Neuronal stem cell (in vitro differentiated cells): ENCODE measurements at regions not wholly inside any gene's neighbourhood (a gene's known extent, or its start where the extent isn't known, plus 50 kb on each side); places are given as distances from the start of the nearest gene placed in this dataset.
"Not testable (repeated sequence)": the region's sequence is repeated elsewhere in the genome, so short reads cannot be mapped to it uniquely, and the experiment has no call there.

ENCODE experiments used
- DNase-seq: peaks from one replicate; pipeline ENCODE4 v3.0.0-alpha.2; 2013; ENCODE audit warnings: low spot score
- H2AFZ ChIP-seq: one replicate; pipeline ENCODE4 v1.6.1; 2013; ENCODE audit warnings: mild to moderate bottlenecking, low read length, inconsistent platforms
- H2AK5ac ChIP-seq: 2 replicates; pipeline ENCODE4 v1.6.1; 2013; ENCODE audit warnings: low read depth, mild to moderate bottlenecking, inconsistent platforms, low read length, moderate library complexity, mixed read lengths
- H2BK120ac ChIP-seq: 2 replicates; pipeline ENCODE4 v1.6.1; 2013; ENCODE audit warnings: low read depth, mild to moderate bottlenecking, inconsistent platforms, low read length, moderate library complexity, mixed read lengths
- H2BK12ac ChIP-seq: one replicate; pipeline ENCODE4 v1.6.1; 2013; ENCODE audit warnings: low read length, inconsistent platforms
- H2BK15ac ChIP-seq: 2 replicates; pipeline ENCODE4 v1.6.1; 2013; ENCODE audit warnings: mild to moderate bottlenecking, low read length, inconsistent platforms, mixed read lengths
- H2BK5ac ChIP-seq: one replicate; pipeline ENCODE4 v1.6.1; 2013; ENCODE audit warnings: inconsistent platforms, mild to moderate bottlenecking, low read length, moderate library complexity
- H3K14ac ChIP-seq: one replicate; pipeline ENCODE4 v1.6.1; 2013; ENCODE audit warnings: low read length, inconsistent platforms
- H3K18ac ChIP-seq: 2 replicates; pipeline ENCODE4 v1.6.1; 2013; ENCODE audit warnings: low read length, inconsistent platforms
- H3K23ac ChIP-seq: 2 replicates; pipeline ENCODE4 v1.6.1; 2013; ENCODE audit warnings: low read depth, mild to moderate bottlenecking, mixed read lengths, low read length, inconsistent platforms; ENCODE audit not compliant: poor library complexity
- H3K27ac ChIP-seq: replicated peaks from 3 replicates; pipeline ENCODE4 v1.5.1; 2013; ENCODE audit warnings: low read length, inconsistent platforms
- H3K27me3 ChIP-seq, 3 experiments: 2 replicates each; pipeline ENCODE4 v1.6.1; 2013; ENCODE audit warnings: low read length in 3 of 3, mild to moderate bottlenecking in 2 of 3, inconsistent platforms in 1 of 3, low read depth in 1 of 3, mixed read lengths in 1 of 3, moderate library complexity in 1 of 3; ENCODE audit not compliant: control insufficient read depth in 3 of 3, insufficient read depth in 3 of 3
- H3K36me3 ChIP-seq, 2 donors: replicated peaks in 1 of 2; 2 replicates each; pipeline ENCODE4 v1.6.1; 2013; ENCODE audit warnings: low read length in 2 of 2; ENCODE audit not compliant: control insufficient read depth in 2 of 2, insufficient read depth in 2 of 2
- H3K4ac ChIP-seq: 2 replicates; pipeline ENCODE4 v1.6.1; 2013; ENCODE audit warnings: inconsistent platforms, mild to moderate bottlenecking, low read length, moderate library complexity
- H3K4me1 ChIP-seq, 2 donors: 1 replicate in 1 of 2; 2 replicates in 1 of 2; pipeline ENCODE4 v1.6.1; 2013; ENCODE audit warnings: low read length in 2 of 2, low read depth in 1 of 2; ENCODE audit not compliant: control insufficient read depth in 2 of 2, insufficient read depth in 1 of 2
- H3K4me2 ChIP-seq: one replicate; pipeline ENCODE4 v1.6.1; 2013; ENCODE audit warnings: mild to moderate bottlenecking, low read length, inconsistent platforms; ENCODE audit not compliant: insufficient read depth, poor library complexity, severe bottlenecking
- H3K4me3 ChIP-seq, 2 donors: 2 replicates each; pipeline ENCODE4 v1.5.1; 2013; ENCODE audit warnings: low read length in 2 of 2, mild to moderate bottlenecking in 2 of 2, inconsistent platforms in 1 of 2, moderate library complexity in 1 of 2
- H3K79me1 ChIP-seq: one replicate; pipeline ENCODE4 v1.6.1; 2013; ENCODE audit warnings: low read depth, mild to moderate bottlenecking, inconsistent platforms, low read length, moderate library complexity
- H3K9ac ChIP-seq: one replicate; pipeline ENCODE4 v1.6.1; 2013; ENCODE audit warnings: mild to moderate bottlenecking, low read depth, low read length, inconsistent platforms; ENCODE audit not compliant: poor library complexity
- H3K9me3 ChIP-seq, 2 donors: replicated peaks in 1 of 2; 2 replicates each; pipeline versions ENCODE3 to v1.6.1; 2013; ENCODE audit warnings: low read length in 2 of 2, mild to moderate bottlenecking in 2 of 2, inconsistent platforms in 1 of 2, low read depth in 1 of 2, mixed read lengths in 1 of 2, moderate library complexity in 1 of 2; ENCODE audit not compliant: control insufficient read depth in 2 of 2, insufficient read depth in 1 of 2
- H4K8ac ChIP-seq: one replicate; pipeline ENCODE4 v1.6.1; 2013; ENCODE audit warnings: low read depth, mild to moderate bottlenecking, inconsistent platforms, low read length, moderate library complexity
- H4K91ac ChIP-seq: one replicate; pipeline ENCODE4 v1.6.1; 2013; ENCODE audit warnings: low read length, low read depth, mild to moderate bottlenecking, inconsistent platforms; ENCODE audit not compliant: poor library complexity
- WGBS, 2 donors: extraction: QIAGEN DNeasy Blood & Tissue Kit; methylation state at CpG; one replicate each; pipeline ENCODE4 v1.1.7; 2013; ENCODE audit warnings: missing lambda C conversion rate in 2 of 2, mixed read lengths in 1 of 2; ENCODE audit not compliant: insufficient read length in 2 of 2, insufficient replicate concordance in 1 of 2; ENCODE audit errors: extremely low coverage in 2 of 2; 5-methylcytosine and 5-hydroxymethylcytosine counted together

DNA sequence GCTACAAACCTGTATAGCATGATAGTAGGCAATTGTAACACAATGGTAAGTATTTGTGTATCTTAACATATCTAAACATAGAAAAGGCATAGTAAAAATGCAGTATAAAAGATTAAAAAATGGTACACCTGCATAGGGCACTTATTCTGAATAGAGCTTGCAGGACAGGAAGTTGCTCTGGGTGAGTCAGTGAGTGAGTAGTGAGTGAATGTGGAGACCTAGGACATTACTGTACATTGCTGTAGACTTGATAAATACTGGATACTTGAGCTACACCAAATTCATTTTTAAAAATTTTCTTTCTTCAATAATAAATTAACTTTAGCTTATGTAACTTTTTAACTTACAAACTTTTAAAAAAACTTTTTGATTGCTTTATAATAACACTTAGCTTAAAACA is 68.2 kb upstream of the MAML3 start:
- no peak overlapping the region for H3K4me3 ChIP-seq
- no peaks in the 10 kb centered on the region for H3K79me1 ChIP-seq
- H3K4ac ChIP-seq, result no peak overlapping the region
- no peak overlapping the region for H3K23ac ChIP-seq
- H3K14ac ChIP-seq, result no peak overlapping the region
- no peak overlapping the region for H3K18ac ChIP-seq
- peaks cover 3 to 13% of the 10 kb centered on the region in 2 donors for H3K4me1 ChIP-seq
- H3K9ac ChIP-seq, result no peak overlapping the region
- H2BK12ac ChIP-seq, result no peak overlapping the region
- H3K9me3 ChIP-seq, result no peaks in the 10 kb centered on the region
- H2BK5ac ChIP-seq, result no peak overlapping the region
- H2BK15ac ChIP-seq, result no peak overlapping the region
- no peaks in the 10 kb centered on the region for H3K36me3 ChIP-seq
- no peak overlapping the region for H4K8ac ChIP-seq
- no peak overlapping the region for H2BK120ac ChIP-seq
- H3K4me2 ChIP-seq, result no peak overlapping the region
- H3K27ac ChIP-seq, result no peak overlapping the region
- no peak overlapping the region for H2AFZ ChIP-seq
- H3K27me3 ChIP-seq, result no peaks in the 10 kb centered on the region
- H4K91ac ChIP-seq, result no peak overlapping the region
- H2AK5ac ChIP-seq, result no peak overlapping the region
- DNase-seq, result no peak

DNA sequence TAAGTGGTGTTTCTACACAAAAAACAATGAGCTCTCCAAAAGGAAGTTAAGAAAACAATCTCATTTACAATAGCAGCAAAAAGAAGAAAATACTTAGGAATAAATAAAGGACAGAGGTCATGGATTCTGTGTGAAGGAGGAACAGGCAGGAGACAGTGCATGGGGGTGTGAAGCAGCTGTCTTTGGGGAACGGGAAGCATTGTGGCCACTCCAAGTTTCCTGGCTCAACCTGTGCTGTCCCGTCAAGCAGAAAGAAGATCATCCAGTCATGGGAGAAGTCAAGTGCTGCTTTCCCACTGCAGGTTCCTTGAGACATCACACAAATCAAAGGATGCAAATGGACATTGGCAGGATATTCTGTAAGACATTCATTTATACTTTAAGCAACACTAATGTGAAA is 66.1 kb upstream of the MAML3 start:
- Histone ChIP-seq H4K8ac (no peak overlapping the region), H3K14ac (no peak overlapping the region), H3K79me1 (no peaks in the 10 kb centered on the region), H3K27me3 (no peaks in the 10 kb centered on the region), H3K36me3 (no peaks in the 10 kb centered on the region), H2AK5ac (no peak overlapping the region), H2BK15ac (no peak overlapping the region), H4K91ac (no peak overlapping the region), H3K18ac (no peak overlapping the region), H2BK120ac (no peak overlapping the region), H3K23ac (no peak overlapping the region), H3K4me3 (no peak overlapping the region), H3K4ac (no peak overlapping the region), H2BK12ac (no peak overlapping the region), H3K4me2 (no peak overlapping the region), H3K4me1 (peaks cover 3 to 13% of the 10 kb centered on the region in 2 donors), H2AFZ (no peak overlapping the region), H3K9me3 (no peaks in the 10 kb centered on the region), H2BK5ac (no peak overlapping the region), H3K27ac (no peak overlapping the region), H3K9ac (no peak overlapping the region)
- WGBS, 2 donors, result no CpG with 5 or more reads among the region's 2 CpGs
- no peak for DNase-seq

DNA sequence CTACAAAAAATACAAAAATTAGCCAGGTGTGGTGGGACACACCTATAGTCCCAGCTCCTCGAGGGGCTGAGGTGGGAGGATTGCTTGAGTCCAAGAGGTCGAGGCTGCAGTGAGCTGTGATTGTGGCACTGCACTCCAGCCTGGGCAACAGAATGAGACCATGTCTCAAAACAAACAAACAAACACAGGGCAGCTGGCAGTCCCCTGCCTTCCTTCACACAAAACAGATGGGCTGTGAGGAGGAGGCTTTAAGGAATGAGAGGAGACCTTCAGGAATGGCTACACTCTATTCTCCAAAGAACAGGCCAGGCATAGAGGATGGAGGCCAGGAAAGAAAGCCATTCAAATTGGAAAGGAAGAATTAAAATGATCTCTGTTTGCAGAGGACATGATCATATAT is 65.6 kb upstream of the MAML3 start:
- no peak overlapping the region for H3K14ac ChIP-seq
- H3K79me1 ChIP-seq, result no peaks in the 10 kb centered on the region
- H2BK15ac ChIP-seq, result no peak overlapping the region
- no peaks in the 10 kb centered on the region for H3K27me3 ChIP-seq
- H3K23ac ChIP-seq, result no peak overlapping the region
- WGBS, 2 donors, result no CpG with 5 or more reads among the region's 2 CpGs
- H2BK12ac ChIP-seq, result no peak overlapping the region
- H3K18ac ChIP-seq, result no peak overlapping the region
- no peak overlapping the region for H3K4me3 ChIP-seq
- no peak overlapping the region for H3K9ac ChIP-seq
- H3K36me3 ChIP-seq, result no peaks in the 10 kb centered on the region
- DNase-seq, result no peak
- no peaks in the 10 kb centered on the region for H3K9me3 ChIP-seq
- H4K91ac ChIP-seq, result no peak overlapping the region
- no peak overlapping the region for H2BK5ac ChIP-seq
- no peak overlapping the region for H3K27ac ChIP-seq
- no peak overlapping the region for H3K4ac ChIP-seq
- H2AK5ac ChIP-seq, result no peak overlapping the region
- H2BK120ac ChIP-seq, result no peak overlapping the region
- H3K4me1 ChIP-seq, result peaks cover 3 to 13% of the 10 kb centered on the region in 2 donors
- no peak overlapping the region for H4K8ac ChIP-seq
- no peak overlapping the region for H2AFZ ChIP-seq
- H3K4me2 ChIP-seq, result no peak overlapping the region

DNA sequence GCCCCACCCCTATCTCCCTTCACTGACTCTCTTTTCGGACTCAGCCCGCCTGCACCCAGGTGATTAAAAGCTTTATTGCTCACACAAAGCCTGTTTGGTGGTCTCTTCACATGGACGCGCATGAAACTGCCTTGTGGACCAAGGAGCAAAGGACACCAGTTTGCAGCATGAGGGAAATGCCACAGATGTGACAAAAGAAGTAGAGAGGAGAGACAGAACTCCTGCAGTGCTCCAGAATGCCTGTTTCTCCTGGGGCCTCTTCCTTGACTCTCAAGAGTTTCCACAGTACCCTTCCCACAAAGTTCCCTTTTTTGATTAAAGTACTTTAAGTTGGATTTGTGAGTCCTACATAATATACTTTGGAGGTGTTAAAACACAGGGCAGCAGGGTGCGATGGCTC is 65.1 kb upstream of the MAML3 start:
- H3K4me2 ChIP-seq, result peak overlapping the region; percentile 14
- not testable (repeated sequence) for H4K91ac ChIP-seq, H3K9me3 ChIP-seq, H2AFZ ChIP-seq, H4K8ac ChIP-seq, H3K79me1 ChIP-seq, H3K18ac ChIP-seq, H2BK12ac ChIP-seq, H3K4me3 ChIP-seq, H2BK120ac ChIP-seq, H3K9ac ChIP-seq, H3K36me3 ChIP-seq, DNase-seq, H3K14ac ChIP-seq, H2BK15ac ChIP-seq, H2AK5ac ChIP-seq, H3K4ac ChIP-seq, H3K27me3 ChIP-seq, H3K23ac ChIP-seq, H3K27ac ChIP-seq, H2BK5ac ChIP-seq
- peaks cover 3 to 13% of the 10 kb centered on the region in 2 donors for H3K4me1 ChIP-seq
- WGBS, 2 donors, result no CpG with 5 or more reads among the region's 5 CpGs
